ENCODE measurements at regions not wholly inside any gene's neighbourhood (a gene's known extent, or its start where the extent isn't known, plus 50 kb on each side); places are given as distances from the start of the nearest gene placed in this dataset.

GRCh38 chr11:109963101-109963500, 130.1 kb upstream of the ZC3H12C start:
- no peak for TF ChIP-seq ZNF446 (CRISPR knock-in tag; IDR thresholded peaks at IDR 0.05)
- no peak for TF ChIP-seq CTCF (CRISPR knock-in tag; IDR thresholded peaks at IDR 0.05)
- TF ChIP-seq PAX8 (CRISPR knock-in tag; IDR thresholded peaks at IDR 0.05; ENCODE audit: borderline replicate concordance) = no peak
- no peak for TF ChIP-seq EP300 (IDR thresholded peaks at IDR 0.05; ENCODE audit: low read depth in 2 of 2, low read length in 2 of 2)
- TF ChIP-seq EP300 (CRISPR knock-in tag; IDR thresholded peaks at IDR 0.05; ENCODE audit: borderline replicate concordance) = no peak

Data from HepG2 (cell line).